GM18526 (cell line): ENCODE measurements at regions not wholly inside any gene's neighbourhood (a gene's known extent, or its start where the extent isn't known, plus 50 kb on each side); places are given as distances from the start of the nearest gene placed in this dataset.

Experiments used
- POLR2A ChIP-seq: IDR thresholded peaks from 3 replicates; pipeline ENCODE4 v1.6.1; 2011; ENCODE audit not compliant: insufficient read length; ENCODE audit errors: extremely low read depth

GRCh38 chr3:106191211-106191610 is 322.4 kb upstream of the CBLB start:
- TF ChIP-seq POLR2A: no peak

GRCh38 chr3:106191913-106192312 is 323.1 kb upstream of the CBLB start:
- no peak for TF ChIP-seq POLR2A

- no peak for TF ChIP-seq POLR2A
Observed at GRCh38 chr3:106193876-106194275, 325.1 kb upstream of the CBLB start.

- no peak for TF ChIP-seq POLR2A
Observed at GRCh38 chr3:106194726-106195125, 325.9 kb upstream of the CBLB start.

- no peak for TF ChIP-seq POLR2A
Observed at GRCh38 chr3:106197532-106198194, 328.9 kb upstream of the CBLB start.

GRCh38 chr3:106204160-106204868 is 335.5 kb upstream of the CBLB start:
- TF ChIP-seq POLR2A: no peak

GRCh38 chr3:106206146-106206545 is 337.3 kb upstream of the CBLB start:
- TF ChIP-seq POLR2A: no peak

GRCh38 chr3:106206613-106207012 is 337.8 kb upstream of the CBLB start:
- no peak for TF ChIP-seq POLR2A

GRCh38 chr3:106208251-106208650 is 339.4 kb upstream of the CBLB start:
- no peak for TF ChIP-seq POLR2A

- TF ChIP-seq POLR2A: no peak
Observed at GRCh38 chr3:106208967-106209366, 340.2 kb upstream of the CBLB start.

GRCh38 chr3:106209482-106209881 is 340.7 kb upstream of the CBLB start:
- TF ChIP-seq POLR2A: no peak

GRCh38 chr3:106210923-106211322 is 342.1 kb upstream of the CBLB start:
- no peak for TF ChIP-seq POLR2A

- TF ChIP-seq POLR2A: no peak
Observed at GRCh38 chr3:106212665-106213222, 343.9 kb upstream of the CBLB start.

GRCh38 chr3:106213954-106214353 is 345.1 kb upstream of the CBLB start:
- no peak for TF ChIP-seq POLR2A

- no peak for TF ChIP-seq POLR2A
Observed at GRCh38 chr3:106214641-106215040, 345.8 kb upstream of the CBLB start.

GRCh38 chr3:106215047-106215446 is 346.2 kb upstream of the CBLB start:
- no peak for TF ChIP-seq POLR2A
